Calu3 (cell line): ENCODE measurements at regions not wholly inside any gene's neighbourhood (a gene's known extent, or its start where the extent isn't known, plus 50 kb on each side); places are given as distances from the start of the nearest gene placed in this dataset.

Experiments used
- BruUV-seq: library from RNA; stranded (reverse); fragments of 400-500 nt; replicated peaks from 2 replicates; lab custom pipeline; 2021; lab: Mats Ljungman, UMichigan
- CTCF ChIA-PET: fragments of 300-600 bp; sonication (Branson Sonifier 250); formaldehyde crosslinking; loops from one replicate; lab custom pipeline; 2022; ENCODE audit warnings: antibody characterized with exemption; lab: Charles Lee
- DNase-seq: peaks from one replicate; pipeline ENCODE4 v3.0.0; 2022
- H3K27ac Mint-ChIP-seq: one replicate; pipeline ENCODE4 v1.8.0; 2022; ENCODE audit warnings: mixed read lengths; ENCODE audit not compliant: unreplicated experiment
- H3K27me3 Mint-ChIP-seq: one replicate; pipeline ENCODE4 v1.8.0; 2022; ENCODE audit warnings: mixed read lengths; ENCODE audit not compliant: unreplicated experiment
- H3K36me3 Mint-ChIP-seq: one replicate; pipeline ENCODE4 v1.8.0; 2022; ENCODE audit warnings: mild to moderate bottlenecking, moderate library complexity, mixed read lengths; ENCODE audit not compliant: insufficient read depth, unreplicated experiment
- H3K4me1 Mint-ChIP-seq: one replicate; pipeline ENCODE4 v1.8.0; 2022; ENCODE audit warnings: mild to moderate bottlenecking, low read depth, mixed read lengths; ENCODE audit not compliant: unreplicated experiment
- H3K4me3 Mint-ChIP-seq: one replicate; pipeline ENCODE4 v1.8.0; 2022; ENCODE audit warnings: mild to moderate bottlenecking, low read depth, moderate library complexity, mixed read lengths; ENCODE audit not compliant: unreplicated experiment
- H3K9me3 Mint-ChIP-seq: one replicate; pipeline ENCODE4 v1.8.0; 2022; ENCODE audit warnings: low read depth, mixed read lengths; ENCODE audit not compliant: unreplicated experiment
- CTCF ChIP-seq: fragments of 200-600 bp; IDR thresholded peaks from one replicate; pipeline ENCODE4 v1.8.0; 2022; ENCODE audit warnings: antibody characterized with exemption; ENCODE audit not compliant: unreplicated experiment
- intact Hi-C: fragments of 100-400 bp; cut with micrococcal nuclease; formaldehyde crosslinking; loops from one replicate; pipeline ENCODE4 v1.10.0; 2022; ENCODE audit not compliant: unreplicated experiment

GRCh38 chr20:12383821-12384220 lies 466.1 kb downstream of the BTBD3 start:
- Mint-ChIP-seq H3K4me1 (no peaks in the 10 kb centered on the region), H3K4me3 (no peak overlapping the region), H3K36me3 (no peaks in the 10 kb centered on the region), H3K27me3 (no peaks in the 10 kb centered on the region), H3K27ac (no peak overlapping the region), H3K9me3 (peaks cover 3% of the 10 kb centered on the region)
- TF ChIP-seq CTCF = no peak
- DNase-seq = no peak
- no TSS peak for BruUV-seq
- CTCF ChIA-PET = no interaction called here
- intact Hi-C loops = no loop called here

GRCh38 chr20:12386821-12387220 lies 469.1 kb downstream of the BTBD3 start:
- Mint-ChIP-seq H3K4me1 (no peaks in the 10 kb centered on the region), H3K27me3 (no peaks in the 10 kb centered on the region), H3K36me3 (no peaks in the 10 kb centered on the region), H3K4me3 (no peak overlapping the region), H3K9me3 (peaks cover 3% of the 10 kb centered on the region), H3K27ac (no peak overlapping the region)
- no TSS peak for BruUV-seq
- DNase-seq = no peak
- CTCF ChIA-PET = no interaction called here
- TF ChIP-seq CTCF = no peak
- intact Hi-C loops = no loop called here

- no TSS peak for BruUV-seq
- no peak overlapping the region for H3K4me3 Mint-ChIP-seq
- H3K36me3 Mint-ChIP-seq = no peaks in the 10 kb centered on the region
- H3K27me3 Mint-ChIP-seq = no peaks in the 10 kb centered on the region
- CTCF ChIA-PET = no interaction called here
- no peak overlapping the region for H3K27ac Mint-ChIP-seq
- H3K4me1 Mint-ChIP-seq = no peaks in the 10 kb centered on the region
- H3K9me3 Mint-ChIP-seq = peaks cover 3% of the 10 kb centered on the region
- no peak for DNase-seq
- no peak for TF ChIP-seq CTCF
- intact Hi-C loops = no loop called here
These were observed 473.4 kb downstream of the BTBD3 start for GRCh38 chr20:12391099-12391498.

GRCh38 chr20:12394786-12395185 lies 477.1 kb downstream of the BTBD3 start:
- no peak for TF ChIP-seq CTCF
- H3K27me3 Mint-ChIP-seq = no peaks in the 10 kb centered on the region
- intact Hi-C loops = no loop called here
- H3K36me3 Mint-ChIP-seq = no peaks in the 10 kb centered on the region
- DNase-seq = peak; percentile 34
- no peak overlapping the region for H3K4me3 Mint-ChIP-seq
- BruUV-seq = no TSS peak
- H3K27ac Mint-ChIP-seq = no peak overlapping the region
- peaks cover 5% of the 10 kb centered on the region for H3K9me3 Mint-ChIP-seq
- H3K4me1 Mint-ChIP-seq = no peaks in the 10 kb centered on the region
- CTCF ChIA-PET = interaction anchor here (1.1 kb wide), 1 partner anchor 382 kb away, joined by 4 read pairs; no protein-coding TSS in a partner anchor
